Stimulated activated naive B cell treated with anti-CD40 and anti-IgM and Interleukin-4, amounts not matched to agents 10 μg/mL and 1 μg/mL and 100 μg/mL, for 72 hours (primary cell): ENCODE measurements at regions not wholly inside any gene's neighbourhood (a gene's known extent, or its start where the extent isn't known, plus 50 kb on each side); places are given as distances from the start of the nearest gene placed in this dataset.

ENCODE experiments used
- ATAC-seq, 2 donors: fragments of 150-1000 bp; cut with Tn5 transposase; replicated peaks; 2 replicates each; pipeline ENCODE4 v1.10.0; 2021; ENCODE audit warnings: moderate library complexity in 1 of 2
- DNase-seq: peaks from one replicate; pipeline ENCODE4 v3.0.0; 2021
- H3K27ac Mint-ChIP-seq: one replicate; pipeline ENCODE4 v1.8.0; 2022; ENCODE audit warnings: mild to moderate bottlenecking, mixed read lengths
- H3K27me3 Mint-ChIP-seq, 2 donors: one replicate each; pipeline ENCODE4 v1.8.0; 2022; ENCODE audit warnings: mixed read lengths in 2 of 2
- H3K36me3 Mint-ChIP-seq, 2 donors: one replicate each; pipeline ENCODE4 v1.8.0; 2022; ENCODE audit warnings: mixed read lengths in 2 of 2, mild to moderate bottlenecking in 1 of 2
- H3K4me1 Mint-ChIP-seq, 2 donors: one replicate each; pipeline ENCODE4 v1.8.0; 2022; ENCODE audit warnings: mixed read lengths in 2 of 2, mild to moderate bottlenecking in 1 of 2
- H3K4me3 Mint-ChIP-seq, 2 donors: one replicate each; pipeline ENCODE4 v1.8.0; 2022; ENCODE audit warnings: mild to moderate bottlenecking in 2 of 2, mixed read lengths in 2 of 2, moderate library complexity in 1 of 2
- H3K9me3 Mint-ChIP-seq, 2 donors: one replicate each; pipeline ENCODE4 v1.8.0; 2022; ENCODE audit warnings: mixed read lengths in 2 of 2, mild to moderate bottlenecking in 1 of 2

- no peak overlapping the region for H3K4me3 Mint-ChIP-seq
- H3K9me3 Mint-ChIP-seq: peaks cover 0 to 4% of the 10 kb centered on the region in 2 donors
- no peaks in the 10 kb centered on the region for H3K36me3 Mint-ChIP-seq
- ATAC-seq (no peak), DNase-seq (no peak)
- H3K4me1 Mint-ChIP-seq: no peaks in the 10 kb centered on the region
- H3K27me3 Mint-ChIP-seq: no peaks in the 10 kb centered on the region
- no peak overlapping the region for H3K27ac Mint-ChIP-seq
These were observed 54.1 kb upstream of the PTPRM start for GRCh38 chr18:7512990-7513389.

GRCh38 chr18:7514796-7515440 is 52.2 kb upstream of the PTPRM start:
- no peak for ATAC-seq
- no peak for DNase-seq

GRCh38 chr18:7516266-7517117 is 50.6 kb upstream of the PTPRM start:
- no peak for DNase-seq
- Mint-ChIP-seq H3K27me3 (no peaks in the 10 kb centered on the region), H3K4me1 (no peaks in the 10 kb centered on the region), H3K4me3 (no peak overlapping the region), H3K27ac (no peak overlapping the region), H3K9me3 (no peaks in the 10 kb centered on the region), H3K36me3 (no peaks in the 10 kb centered on the region)
- no peak for ATAC-seq

More at GRCh38 chr18:7514796-7515440, 52.2 kb upstream of the PTPRM start:
- Mint-ChIP-seq H3K27ac (no peak overlapping the region), H3K36me3 (no peaks in the 10 kb centered on the region), H3K9me3 (no peaks in the 10 kb centered on the region), H3K4me1 (no peaks in the 10 kb centered on the region), H3K4me3 (no peak overlapping the region), H3K27me3 (no peaks in the 10 kb centered on the region)
